Fibroblast of villous mesenchyme (primary cell): ENCODE measurements at regions not wholly inside any gene's neighbourhood (a gene's known extent, or its start where the extent isn't known, plus 50 kb on each side); places are given as distances from the start of the nearest gene placed in this dataset.

Source experiments
- DNase-seq: peaks from one replicate; pipeline ENCODE4 v3.0.0-alpha.2; 2010; ENCODE audit warnings: low read depth
- H3K4me3 ChIP-seq: 2 replicates; pipeline ENCODE4 v1.5.1; 2011; ENCODE audit warnings: low read depth, mild to moderate bottlenecking, low read length
- TF ChIP-seq, protein P1 (sequence below): IDR thresholded peaks from 2 replicates; pipeline ENCODE4 v1.5.1; 2012; ENCODE audit warnings: low read depth, mild to moderate bottlenecking, low read length; ENCODE audit not compliant: insufficient read depth

DNA sequence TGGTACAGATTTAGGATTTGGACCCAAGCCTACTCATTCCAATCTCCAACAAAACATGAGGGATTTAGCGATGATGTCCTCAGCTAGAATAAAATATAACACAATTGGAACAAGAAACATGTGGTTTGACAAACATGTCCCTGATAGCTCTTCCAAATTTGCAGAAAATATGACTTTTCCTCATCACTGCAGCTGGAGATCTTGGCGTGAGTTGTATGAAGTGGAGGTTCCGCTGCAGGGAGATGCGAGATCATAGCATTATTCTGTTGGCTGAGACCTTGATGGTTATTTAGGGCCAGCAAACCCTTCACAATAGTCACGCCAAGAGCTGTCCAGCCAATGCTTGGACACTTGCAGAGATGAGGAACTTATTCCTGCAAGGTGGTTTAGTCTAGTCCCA lies 413.4 kb upstream of the TBX3 start:
- TF ChIP-seq, protein P1, sequence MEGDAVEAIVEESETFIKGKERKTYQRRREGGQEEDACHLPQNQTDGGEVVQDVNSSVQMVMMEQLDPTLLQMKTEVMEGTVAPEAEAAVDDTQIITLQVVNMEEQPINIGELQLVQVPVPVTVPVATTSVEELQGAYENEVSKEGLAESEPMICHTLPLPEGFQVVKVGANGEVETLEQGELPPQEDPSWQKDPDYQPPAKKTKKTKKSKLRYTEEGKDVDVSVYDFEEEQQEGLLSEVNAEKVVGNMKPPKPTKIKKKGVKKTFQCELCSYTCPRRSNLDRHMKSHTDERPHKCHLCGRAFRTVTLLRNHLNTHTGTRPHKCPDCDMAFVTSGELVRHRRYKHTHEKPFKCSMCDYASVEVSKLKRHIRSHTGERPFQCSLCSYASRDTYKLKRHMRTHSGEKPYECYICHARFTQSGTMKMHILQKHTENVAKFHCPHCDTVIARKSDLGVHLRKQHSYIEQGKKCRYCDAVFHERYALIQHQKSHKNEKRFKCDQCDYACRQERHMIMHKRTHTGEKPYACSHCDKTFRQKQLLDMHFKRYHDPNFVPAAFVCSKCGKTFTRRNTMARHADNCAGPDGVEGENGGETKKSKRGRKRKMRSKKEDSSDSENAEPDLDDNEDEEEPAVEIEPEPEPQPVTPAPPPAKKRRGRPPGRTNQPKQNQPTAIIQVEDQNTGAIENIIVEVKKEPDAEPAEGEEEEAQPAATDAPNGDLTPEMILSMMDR = no peak
- DNase-seq = no peak
- H3K4me3 ChIP-seq = no peak overlapping the region

DNA sequence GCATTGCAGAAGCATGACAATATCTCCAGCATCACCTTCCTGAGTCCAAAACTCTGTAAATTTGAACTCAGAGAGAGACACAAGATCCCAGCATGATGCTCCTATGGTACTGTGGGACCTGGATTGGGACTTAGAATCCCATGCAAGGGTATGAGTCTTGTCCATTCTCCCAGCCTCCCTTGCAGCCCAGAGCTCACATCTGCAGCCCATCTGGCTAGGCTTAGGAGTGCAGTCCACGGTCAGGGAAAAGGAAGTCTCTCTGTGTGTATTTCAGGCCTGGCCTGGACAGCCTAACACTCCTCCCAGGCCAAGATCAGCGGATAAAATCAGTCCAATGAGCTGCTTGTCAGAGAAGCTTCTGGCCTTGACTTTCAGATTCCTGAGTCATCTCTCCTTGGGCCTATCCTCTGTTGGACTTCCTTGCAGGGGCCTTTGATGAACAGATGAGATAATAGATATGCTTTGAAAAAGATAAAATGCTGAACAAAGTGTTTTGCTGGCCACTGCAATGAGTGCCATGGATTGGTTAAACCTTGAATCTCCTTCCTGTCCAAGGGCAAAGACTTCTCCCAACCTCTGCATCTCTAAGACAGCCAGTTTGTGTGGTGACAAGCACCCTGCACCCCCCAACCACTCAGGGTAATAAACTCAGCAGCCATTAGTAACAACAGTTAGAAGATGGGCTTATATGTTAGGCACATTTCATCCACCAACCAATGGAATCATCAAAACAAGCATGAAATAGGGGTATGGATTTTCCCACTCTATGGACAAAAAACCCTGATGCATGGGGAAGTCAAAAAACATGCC lies 412.8 kb upstream of the TBX3 start:
- TF ChIP-seq, protein P1 = no peak
- DNase-seq = peak; percentile 82
- H3K4me3 ChIP-seq = no peak overlapping the region

DNA sequence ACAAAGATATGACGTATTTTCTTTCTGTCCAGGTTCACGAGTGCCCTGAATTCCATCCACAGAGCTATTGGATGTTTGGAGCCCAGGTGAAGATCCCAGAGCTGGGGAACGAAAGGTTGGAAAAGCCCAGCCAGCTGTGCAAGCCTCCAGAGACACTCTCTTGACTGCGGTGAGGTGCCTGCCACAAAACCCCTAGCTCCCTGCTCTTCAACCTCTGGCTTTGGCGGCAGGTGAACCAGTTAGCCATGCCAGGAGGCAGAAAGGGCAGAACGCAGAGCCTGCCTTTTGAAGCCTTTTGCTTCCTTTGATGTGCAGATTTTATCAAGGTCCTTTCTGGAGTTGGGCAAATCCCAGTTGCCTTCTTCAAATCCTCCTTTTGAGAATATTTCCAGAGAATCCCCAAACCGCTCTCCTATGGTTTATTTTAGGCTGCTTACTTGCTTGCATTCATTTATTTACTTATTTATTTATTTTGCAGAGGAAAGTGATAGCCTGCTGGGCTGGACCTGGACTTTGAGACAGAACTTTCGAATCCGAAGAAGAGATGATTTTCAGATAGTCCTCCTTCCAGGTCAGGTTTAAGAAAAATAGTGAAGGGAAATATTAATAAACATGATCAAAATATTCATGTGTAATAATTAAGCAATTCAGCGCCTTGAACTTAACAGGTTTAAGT lies 411.2 kb upstream of the TBX3 start:
- H3K4me3 ChIP-seq = no peak overlapping the region
- TF ChIP-seq, protein P1 = no peak
- DNase-seq = no peak

DNA sequence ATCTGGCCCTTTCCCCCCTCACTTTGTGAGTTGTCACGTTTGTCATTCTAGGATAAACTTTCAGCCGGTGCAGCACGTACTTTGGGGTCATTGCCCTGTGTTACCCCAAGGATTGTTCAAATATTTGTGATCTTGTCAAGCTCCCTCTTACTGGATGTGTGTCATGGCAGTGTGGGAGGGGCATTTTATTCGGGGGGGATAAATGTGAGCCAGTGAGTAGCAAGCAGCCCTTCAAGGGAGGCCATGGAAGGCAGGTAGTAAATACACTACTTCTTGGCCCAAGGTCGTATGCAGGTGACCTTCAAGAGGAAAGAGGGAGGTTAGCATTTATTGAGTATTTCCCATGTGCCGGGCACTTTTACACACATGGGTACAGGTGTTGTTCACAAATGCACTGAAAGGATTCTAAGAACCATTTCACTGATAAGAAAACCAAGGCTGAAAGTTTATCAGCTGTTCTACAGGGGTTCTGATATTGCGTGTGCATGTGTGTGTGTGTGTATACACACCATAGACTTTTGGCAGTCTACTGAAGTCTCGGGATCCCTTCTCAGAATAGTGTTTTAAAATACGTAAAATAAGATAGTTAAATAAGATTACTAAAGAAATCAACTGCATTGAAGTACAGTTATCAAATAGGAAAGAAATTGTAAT lies 410.3 kb upstream of the TBX3 start:
- no peak for DNase-seq
- no peak overlapping the region for H3K4me3 ChIP-seq
- TF ChIP-seq, protein P1 = no peak

DNA sequence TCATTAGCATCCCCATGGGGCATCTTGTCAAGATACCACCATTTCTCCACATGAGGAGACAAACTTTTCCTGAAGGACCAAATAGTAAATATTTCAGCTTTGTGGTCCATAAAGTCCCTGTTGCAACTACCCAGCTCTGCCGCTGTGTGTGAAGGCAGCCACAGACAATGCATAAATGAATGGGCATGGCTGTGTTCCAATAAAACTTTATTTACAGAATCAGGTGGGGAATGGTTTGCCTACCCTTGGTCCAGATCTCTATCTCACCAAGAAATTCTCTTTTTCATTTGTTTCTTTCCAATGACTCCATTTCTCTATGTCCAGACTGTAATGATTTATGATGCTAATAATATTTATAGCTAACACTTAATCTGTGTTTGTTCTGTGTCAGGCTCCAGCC lies 409.3 kb upstream of the TBX3 start:
- no peak for DNase-seq
- TF ChIP-seq, protein P1 = no peak
- no peak overlapping the region for H3K4me3 ChIP-seq

DNA sequence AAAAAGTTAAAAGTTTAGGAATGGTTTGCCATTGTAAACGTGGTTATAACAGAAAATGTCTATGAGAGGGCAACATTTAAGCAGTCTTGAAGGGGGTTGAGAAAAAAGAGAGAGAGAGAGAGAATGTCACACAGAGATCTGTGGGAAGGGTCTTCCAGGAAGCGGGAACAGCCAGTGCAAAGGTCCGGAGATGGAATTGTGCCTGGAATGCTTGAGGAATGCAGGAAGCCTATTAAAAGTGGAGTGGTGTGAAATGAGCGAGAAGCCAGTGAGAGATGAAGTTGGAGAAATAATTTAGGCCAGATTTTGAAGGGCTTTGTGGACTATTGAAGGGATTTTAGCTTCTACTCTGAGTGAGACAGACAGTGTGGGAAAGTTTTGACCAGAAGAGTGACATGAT lies 406.8 kb upstream of the TBX3 start:
- no peak for DNase-seq
- H3K4me3 ChIP-seq = no peak overlapping the region
- TF ChIP-seq, protein P1 = no peak
